CD8-positive, alpha-beta memory T cell (primary cell): ENCODE measurements at regions not wholly inside any gene's neighbourhood (a gene's known extent, or its start where the extent isn't known, plus 50 kb on each side); places are given as distances from the start of the nearest gene placed in this dataset.
"Not testable (repeated sequence)": the region's sequence is repeated elsewhere in the genome, so short reads cannot be mapped to it uniquely, and the experiment has no call there.

ENCODE experiments used
- CTCF ChIA-PET: fragments of 350-600 bp; sonication (Branson Sonifier 250); formaldehyde crosslinking; loops from one replicate; lab custom pipeline; 2021; ENCODE audit warnings: antibody characterized with exemption; lab: Charles Lee
- POLR2A ChIA-PET: fragments of 350-600 bp; sonication (Branson Sonifier 250); formaldehyde crosslinking; loops from one replicate; lab custom pipeline; 2021; ENCODE audit warnings: antibody characterized with exemption; lab: Charles Lee
- DNase-seq, 5 donors: peaks; one replicate each; pipeline versions ENCODE4 v3.0.0 to v3.0.0-alpha.2; 2020 to 2022; ENCODE audit warnings: mixed read lengths in 1 of 5
- H3K27ac ChIP-seq: one replicate; pipeline ENCODE4 v1.7.0; 2013; ENCODE audit warnings: low read depth, mild to moderate bottlenecking, low read length, moderate library complexity
- H3K27me3 ChIP-seq: 2 replicates; pipeline ENCODE4 v1.7.0; 2013; ENCODE audit warnings: low read length, mild to moderate bottlenecking; ENCODE audit not compliant: insufficient read depth, poor library complexity, severe bottlenecking
- H3K36me3 ChIP-seq: 2 replicates; pipeline ENCODE4 v1.7.0; 2013; ENCODE audit warnings: mild to moderate bottlenecking, low read length, moderate library complexity; ENCODE audit not compliant: insufficient read depth
- H3K4me1 ChIP-seq: 2 replicates; pipeline ENCODE4 v1.7.0; 2013; ENCODE audit warnings: mild to moderate bottlenecking, low read length, moderate library complexity; ENCODE audit not compliant: insufficient read depth
- H3K4me3 ChIP-seq: 2 replicates; pipeline ENCODE4 v1.7.0; 2013; ENCODE audit warnings: mild to moderate bottlenecking, low read length
- H3K9me3 ChIP-seq: 2 replicates; pipeline ENCODE4 v1.7.0; 2013; ENCODE audit warnings: mild to moderate bottlenecking, low read length
- H3K27ac Mint-ChIP-seq, 8 donors: one replicate each; pipeline ENCODE4 v1.8.0; 2020 to 2021; ENCODE audit warnings: mixed read lengths in 8 of 8, mild to moderate bottlenecking in 6 of 8, inconsistent platforms in 3 of 8, moderate library complexity in 3 of 8
- H3K27me3 Mint-ChIP-seq, 2 donors: one replicate each; pipeline ENCODE4 v1.8.0; 2020 to 2021; ENCODE audit warnings: mixed read lengths in 2 of 2, mild to moderate bottlenecking in 1 of 2, moderate library complexity in 1 of 2
- H3K36me3 Mint-ChIP-seq, 3 donors: one replicate each; pipeline ENCODE4 v1.8.0; 2020 to 2021; ENCODE audit warnings: mixed read lengths in 3 of 3, inconsistent platforms in 1 of 3, mild to moderate bottlenecking in 1 of 3
- H3K4me1 Mint-ChIP-seq, 3 donors: one replicate each; pipeline ENCODE4 v1.8.0; 2020 to 2021; ENCODE audit warnings: mixed read lengths in 3 of 3, inconsistent platforms in 1 of 3, mild to moderate bottlenecking in 1 of 3
- H3K4me3 Mint-ChIP-seq, 7 donors: one replicate each; pipeline ENCODE4 v1.8.0; 2020 to 2021; ENCODE audit warnings: mixed read lengths in 7 of 7, mild to moderate bottlenecking in 6 of 7, moderate library complexity in 4 of 7, inconsistent platforms in 2 of 7
- H3K9me3 Mint-ChIP-seq, 5 donors: one replicate each; pipeline ENCODE4 v1.8.0; 2020 to 2022; ENCODE audit warnings: mixed read lengths in 5 of 5, mild to moderate bottlenecking in 3 of 5, moderate library complexity in 2 of 5, inconsistent platforms in 1 of 5

DNA sequence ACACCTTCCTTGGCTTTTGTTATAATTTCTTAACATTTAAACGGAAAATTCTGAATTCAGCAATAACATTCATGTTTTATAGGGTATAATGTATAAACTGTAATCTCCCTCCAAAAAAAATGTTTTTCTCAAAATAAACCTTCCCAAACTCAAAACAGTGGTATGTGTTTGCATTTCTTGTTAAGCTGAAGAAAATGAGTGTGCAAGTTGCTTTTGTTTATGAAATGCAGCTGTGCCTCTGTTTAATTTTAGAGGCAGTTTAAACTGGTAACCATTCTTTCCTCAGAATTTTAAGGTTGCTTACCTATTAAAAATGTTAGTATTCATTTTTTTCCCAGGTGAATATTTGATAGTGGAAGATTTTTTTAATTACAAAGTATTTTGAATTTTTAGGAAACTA, 105.0 kb upstream of the ANKRD50 start:
- CTCF ChIA-PET: no interaction called here
- H3K27ac Mint-ChIP-seq: no peak overlapping the region

GRCh38 chr4:124812203-124812602, 99.7 kb upstream of the ANKRD50 start:
- H3K4me1 Mint-ChIP-seq, POLR2A ChIA-PET, H3K27ac ChIP-seq, H3K27me3 Mint-ChIP-seq, DNase-seq, H3K27ac Mint-ChIP-seq, H3K4me3 Mint-ChIP-seq, H3K9me3 ChIP-seq, CTCF ChIA-PET, H3K4me3 ChIP-seq, H3K27me3 ChIP-seq, H3K36me3 ChIP-seq, H3K36me3 Mint-ChIP-seq, H3K4me1 ChIP-seq: not testable (repeated sequence)
- H3K9me3 Mint-ChIP-seq: peaks cover 0 to 20% (median 11%) of the 10 kb centered on the region in 5 donors

More for the DNA sequence above, 105.0 kb upstream of the ANKRD50 start:
- Histone ChIP-seq H3K36me3 (no peaks in the 10 kb centered on the region), H3K27ac (no peak overlapping the region), H3K4me3 (no peak overlapping the region), H3K9me3 (no peaks in the 10 kb centered on the region), H3K27me3 (no peaks in the 10 kb centered on the region), H3K4me1 (no peaks in the 10 kb centered on the region)
- H3K4me3 Mint-ChIP-seq: no peak overlapping the region
- H3K36me3 Mint-ChIP-seq: no peaks in the 10 kb centered on the region
- H3K9me3 Mint-ChIP-seq: peaks cover 0 to 16% (median 2%) of the 10 kb centered on the region in 5 donors
- no peak for DNase-seq
- H3K27me3 Mint-ChIP-seq: no peaks in the 10 kb centered on the region
- H3K4me1 Mint-ChIP-seq: no peaks in the 10 kb centered on the region
- POLR2A ChIA-PET: no interaction called here

DNA sequence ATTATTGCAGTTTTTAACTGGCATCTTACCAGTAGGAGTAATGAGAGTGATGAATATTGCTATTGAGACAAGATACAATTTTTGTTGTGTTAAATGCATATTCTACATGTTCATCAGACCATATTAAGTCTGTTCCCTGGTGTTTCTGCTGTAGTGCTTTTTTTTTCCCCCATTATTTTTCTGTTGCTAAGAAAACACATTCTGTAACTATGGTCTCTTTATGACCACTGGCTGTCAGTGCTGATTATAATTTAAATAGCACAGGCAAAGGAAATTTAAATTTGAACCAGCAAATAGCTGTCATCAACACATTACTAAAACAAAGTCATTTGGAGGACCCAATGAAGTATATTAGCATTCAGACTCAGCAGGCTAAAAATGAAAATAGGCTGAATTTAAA, 98.3 kb upstream of the ANKRD50 start:
- no peak overlapping the region for H3K4me3 ChIP-seq

DNA sequence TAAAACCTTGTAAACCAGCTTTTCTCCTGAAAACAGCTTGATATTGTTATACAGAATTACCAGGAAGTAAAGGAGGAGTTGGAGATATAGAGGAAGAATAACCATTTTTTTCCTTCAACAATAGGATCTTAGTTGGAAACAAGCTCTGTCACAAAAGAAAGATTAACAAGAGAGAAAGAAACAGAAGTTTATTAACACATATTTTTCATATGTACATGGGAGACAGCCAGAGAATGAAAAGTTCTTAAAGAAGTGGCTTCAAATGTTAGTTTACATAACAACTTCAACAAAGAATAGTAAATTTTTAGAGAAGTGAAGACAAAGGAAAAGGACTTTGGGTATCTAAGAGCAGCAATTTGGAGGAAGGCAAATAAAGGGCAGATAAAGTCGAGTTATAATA, 94.9 kb upstream of the ANKRD50 start:
- CTCF ChIA-PET: no interaction called here
- Mint-ChIP-seq H3K36me3 (peaks cover 0 to 1% (median 0%) of the 10 kb centered on the region in 3 donors), H3K27ac (no peak overlapping the region), H3K27me3 (no peaks in the 10 kb centered on the region), H3K9me3 (peaks cover 2 to 13% (median 9%) of the 10 kb centered on the region in 5 donors), H3K4me3 (no peak overlapping the region), H3K4me1 (no peaks in the 10 kb centered on the region)
- Histone ChIP-seq H3K9me3 (no peaks in the 10 kb centered on the region), H3K4me1 (no peaks in the 10 kb centered on the region), H3K27ac (no peak overlapping the region), H3K36me3 (no peaks in the 10 kb centered on the region), H3K27me3 (no peaks in the 10 kb centered on the region), H3K4me3 (no peak overlapping the region)
- DNase-seq: no peak
- POLR2A ChIA-PET: no interaction called here

More for the DNA sequence above, 98.3 kb upstream of the ANKRD50 start:
- Histone ChIP-seq H3K9me3 (no peaks in the 10 kb centered on the region), H3K27me3 (no peaks in the 10 kb centered on the region), H3K36me3 (no peaks in the 10 kb centered on the region), H3K4me1 (no peaks in the 10 kb centered on the region), H3K27ac (no peak overlapping the region)
- Mint-ChIP-seq H3K9me3 (peaks cover 0 to 20% (median 9%) of the 10 kb centered on the region in 5 donors), H3K36me3 (peaks cover 0 to 1% (median 0%) of the 10 kb centered on the region in 3 donors), H3K4me1 (no peaks in the 10 kb centered on the region), H3K4me3 (no peak overlapping the region), H3K27me3 (no peaks in the 10 kb centered on the region), H3K27ac (no peak overlapping the region)
- CTCF ChIA-PET: no interaction called here
- POLR2A ChIA-PET: no interaction called here
- DNase-seq: no peak

- no peaks in the 10 kb centered on the region for H3K9me3 ChIP-seq
- H3K27me3 ChIP-seq: no peaks in the 10 kb centered on the region
- H3K9me3 Mint-ChIP-seq: peaks cover under 1 to 7% (median 2%) of the 10 kb centered on the region in 5 donors
- no peak for DNase-seq
- H3K36me3 Mint-ChIP-seq: no peaks in the 10 kb centered on the region
- no peaks in the 10 kb centered on the region for H3K4me1 ChIP-seq
- no peak overlapping the region for H3K4me3 Mint-ChIP-seq
- H3K27ac Mint-ChIP-seq: no peak overlapping the region
- CTCF ChIA-PET: no interaction called here
- no peaks in the 10 kb centered on the region for H3K36me3 ChIP-seq
- H3K4me3 ChIP-seq: no peak overlapping the region
- H3K4me1 Mint-ChIP-seq: no peaks in the 10 kb centered on the region
- POLR2A ChIA-PET: no interaction called here
- H3K27me3 Mint-ChIP-seq: no peaks in the 10 kb centered on the region
- H3K27ac ChIP-seq: no peak overlapping the region
Measured at GRCh38 chr4:124806403-124806802, 93.9 kb upstream of the ANKRD50 start.

- H3K4me1 ChIP-seq: no peaks in the 10 kb centered on the region
- no peaks in the 10 kb centered on the region for H3K27me3 ChIP-seq
- no peaks in the 10 kb centered on the region for H3K9me3 ChIP-seq
- no peak overlapping the region for H3K27ac Mint-ChIP-seq
- H3K9me3 Mint-ChIP-seq: peaks cover 0 to 4% (median 0%) of the 10 kb centered on the region in 5 donors
- H3K27ac ChIP-seq: no peak overlapping the region
- DNase-seq: no peak
- ChIA-PET POLR2A (no interaction called here), CTCF (no interaction called here)
- H3K36me3 Mint-ChIP-seq: no peaks in the 10 kb centered on the region
- no peaks in the 10 kb centered on the region for H3K27me3 Mint-ChIP-seq
- H3K36me3 ChIP-seq: no peaks in the 10 kb centered on the region
- H3K4me3 ChIP-seq: no peak overlapping the region
- no peaks in the 10 kb centered on the region for H3K4me1 Mint-ChIP-seq
- H3K4me3 Mint-ChIP-seq: no peak overlapping the region
Measured at GRCh38 chr4:124804584-124804983, 92.1 kb upstream of the ANKRD50 start.

- Mint-ChIP-seq H3K9me3 (peaks cover 0 to 4% (median 0%) of the 10 kb centered on the region in 5 donors), H3K27ac (no peak overlapping the region), H3K4me3 (no peak overlapping the region), H3K27me3 (no peaks in the 10 kb centered on the region), H3K36me3 (no peaks in the 10 kb centered on the region), H3K4me1 (no peaks in the 10 kb centered on the region)
- H3K4me3 ChIP-seq: no peak overlapping the region
- H3K27me3 ChIP-seq: no peaks in the 10 kb centered on the region
- ChIA-PET CTCF (no interaction called here), POLR2A (no interaction called here)
- H3K4me1 ChIP-seq: no peaks in the 10 kb centered on the region
- H3K36me3 ChIP-seq: no peaks in the 10 kb centered on the region
- no peak overlapping the region for H3K27ac ChIP-seq
- no peaks in the 10 kb centered on the region for H3K9me3 ChIP-seq
- DNase-seq: no peak
Measured at GRCh38 chr4:124804041-124804440, 91.5 kb upstream of the ANKRD50 start.

GRCh38 chr4:124803641-124804040, 91.1 kb upstream of the ANKRD50 start:
- Histone ChIP-seq H3K27ac (no peak overlapping the region), H3K9me3 (no peaks in the 10 kb centered on the region), H3K4me1 (no peaks in the 10 kb centered on the region), H3K4me3 (no peak overlapping the region), H3K27me3 (no peaks in the 10 kb centered on the region), H3K36me3 (no peaks in the 10 kb centered on the region)
- no peak overlapping the region for H3K27ac Mint-ChIP-seq
- ChIA-PET CTCF (no interaction called here), POLR2A (no interaction called here)
- H3K4me3 Mint-ChIP-seq: no peak overlapping the region
- H3K4me1 Mint-ChIP-seq: no peaks in the 10 kb centered on the region
- H3K9me3 Mint-ChIP-seq: peaks cover 0 to 6% (median 0%) of the 10 kb centered on the region in 5 donors
- no peak for DNase-seq
- no peaks in the 10 kb centered on the region for H3K27me3 Mint-ChIP-seq
- no peaks in the 10 kb centered on the region for H3K36me3 Mint-ChIP-seq

DNA sequence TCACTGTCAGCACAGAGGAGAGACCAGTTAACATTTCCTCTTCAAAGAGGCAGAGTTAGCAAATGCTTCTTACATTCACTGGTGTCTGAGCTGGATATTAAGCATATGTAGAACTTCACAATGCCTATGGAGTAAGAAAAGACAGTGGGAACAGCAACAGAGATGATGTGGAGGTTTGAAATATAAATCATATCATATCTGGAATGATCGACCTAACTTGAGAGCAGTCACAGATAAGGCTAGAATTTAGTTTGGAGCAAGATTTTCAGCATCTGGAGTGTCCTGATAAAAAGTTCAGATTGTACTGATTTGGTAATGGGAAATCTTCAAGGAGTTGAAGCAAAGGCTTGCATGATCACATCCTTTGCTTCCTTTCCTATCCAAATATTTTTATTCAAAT, 90.5 kb upstream of the ANKRD50 start:
- ChIA-PET POLR2A (no interaction called here), CTCF (no interaction called here)
- Histone ChIP-seq H3K4me3 (no peak overlapping the region), H3K36me3 (no peaks in the 10 kb centered on the region), H3K9me3 (no peaks in the 10 kb centered on the region), H3K4me1 (no peaks in the 10 kb centered on the region), H3K27ac (no peak overlapping the region), H3K27me3 (no peaks in the 10 kb centered on the region)
- no peak overlapping the region for H3K27ac Mint-ChIP-seq
- H3K4me3 Mint-ChIP-seq: no peak overlapping the region
- no peaks in the 10 kb centered on the region for H3K4me1 Mint-ChIP-seq
- no peaks in the 10 kb centered on the region for H3K27me3 Mint-ChIP-seq
- no peak for DNase-seq
- H3K9me3 Mint-ChIP-seq: peaks cover 0 to 7% (median 2%) of the 10 kb centered on the region in 5 donors
- H3K36me3 Mint-ChIP-seq: no peaks in the 10 kb centered on the region
